ENCODE measurements at regions not wholly inside any gene's neighbourhood (a gene's known extent, or its start where the extent isn't known, plus 50 kb on each side); places are given as distances from the start of the nearest gene placed in this dataset.
"Not testable (repeated sequence)": the region's sequence is repeated elsewhere in the genome, so short reads cannot be mapped to it uniquely, and the experiment has no call there.

DNA sequence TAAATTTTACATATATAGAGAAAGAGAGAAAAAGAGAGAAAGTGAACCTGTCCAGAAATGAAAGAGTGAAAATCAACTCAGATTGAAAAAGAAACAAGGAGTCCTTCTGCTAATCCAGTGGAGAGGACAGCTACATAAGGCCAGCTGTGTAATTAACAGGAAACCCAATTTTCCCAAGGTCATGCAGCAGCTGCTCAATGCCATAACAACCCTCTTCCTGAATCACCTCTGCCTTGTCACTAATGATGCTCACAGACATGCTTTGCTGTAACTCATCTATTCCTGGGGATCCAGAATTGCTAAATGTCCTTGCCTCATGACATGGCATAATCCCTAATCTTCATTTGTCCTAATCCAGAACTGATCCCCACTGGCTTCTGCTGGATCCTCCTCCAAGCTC, 288.6 kb downstream of the NEBL start:
- DNase-seq: peak in 1 of 2 experiments; percentile 6

DNA sequence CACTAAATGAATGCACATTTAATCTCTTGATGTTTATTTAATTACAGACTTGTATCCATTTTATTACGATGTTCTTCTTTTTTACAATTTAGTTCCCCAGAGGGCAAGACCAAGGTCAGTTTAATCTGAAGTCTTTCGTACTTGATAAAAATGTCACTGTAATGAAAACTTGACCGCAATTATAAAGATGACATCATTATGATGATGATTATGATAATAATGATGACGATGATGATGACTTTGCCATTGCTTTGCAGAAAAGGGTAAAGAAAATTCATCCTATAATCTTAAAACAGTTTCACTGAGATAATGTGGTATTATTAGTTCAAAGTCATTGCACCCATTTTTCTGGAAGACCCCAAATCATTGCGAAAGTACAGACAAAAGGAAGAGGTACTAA, 290.1 kb downstream of the NEBL start:
- DNase-seq: no peak

DNA sequence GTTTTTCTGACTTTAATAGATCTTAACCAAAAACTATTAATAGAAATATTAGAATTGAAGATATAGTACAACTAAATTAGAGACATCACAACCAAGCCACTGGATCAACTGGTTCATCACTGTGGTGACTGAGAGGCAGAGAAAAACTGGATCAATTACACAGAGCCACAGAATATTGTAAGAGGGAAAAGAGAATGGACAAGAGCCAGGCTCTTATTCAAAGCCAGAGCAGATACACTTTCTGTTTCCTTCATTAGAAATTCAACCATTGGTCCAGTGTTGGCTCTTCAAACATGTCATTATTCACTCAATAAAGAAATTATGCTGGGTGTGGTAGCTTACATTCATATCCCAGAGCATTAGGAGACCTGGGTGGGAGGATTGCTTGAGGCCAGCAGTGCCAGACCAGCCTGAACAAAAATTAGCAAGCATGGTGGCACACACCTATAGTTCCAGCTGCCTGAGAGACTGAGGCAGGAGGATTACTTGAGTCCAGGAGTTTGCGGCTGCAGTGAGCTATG, 295.1 kb downstream of the NEBL start:
- no peak for DNase-seq

DNA sequence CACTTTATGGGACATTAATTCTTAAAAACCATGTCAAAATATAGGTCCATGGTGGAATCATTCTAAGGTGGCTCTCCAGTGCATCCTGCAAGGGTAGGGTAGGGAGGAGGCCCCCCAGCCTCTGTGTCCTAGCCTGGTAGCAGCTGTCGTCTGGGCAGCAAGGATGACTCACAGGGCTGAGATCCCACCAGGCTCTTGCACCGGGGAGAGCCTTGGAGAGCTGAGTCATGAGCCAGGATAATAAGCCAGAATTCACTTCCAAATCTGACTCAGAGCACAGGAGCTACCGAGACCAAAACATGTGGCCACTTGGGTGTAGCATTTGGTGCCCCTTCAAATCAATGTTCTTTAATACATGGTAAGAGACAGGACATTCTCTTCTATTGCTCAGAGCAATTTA, 298.5 kb downstream of the NEBL start:
- DNase-seq: peak; percentile 28 to 69

DNA sequence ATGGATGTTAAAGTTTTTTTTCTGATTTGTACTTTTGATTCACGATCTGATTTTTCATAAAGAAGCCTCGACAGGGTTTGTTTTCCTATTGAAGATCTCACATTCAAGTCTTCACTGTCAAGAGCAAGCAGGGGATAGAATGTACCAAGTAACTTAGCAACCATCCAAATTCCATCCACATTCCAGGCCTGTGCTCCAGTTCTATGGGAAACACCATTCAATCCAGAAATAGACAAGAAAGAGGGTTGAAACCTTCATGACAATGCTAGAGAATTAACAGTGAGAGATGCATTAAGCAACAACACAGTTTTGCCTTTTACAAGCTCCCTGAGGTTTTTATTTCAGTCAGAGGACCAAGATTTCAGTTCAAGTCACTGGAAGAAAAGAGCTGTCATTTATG, 300.2 kb downstream of the NEBL start:
- DNase-seq: no peak

DNA sequence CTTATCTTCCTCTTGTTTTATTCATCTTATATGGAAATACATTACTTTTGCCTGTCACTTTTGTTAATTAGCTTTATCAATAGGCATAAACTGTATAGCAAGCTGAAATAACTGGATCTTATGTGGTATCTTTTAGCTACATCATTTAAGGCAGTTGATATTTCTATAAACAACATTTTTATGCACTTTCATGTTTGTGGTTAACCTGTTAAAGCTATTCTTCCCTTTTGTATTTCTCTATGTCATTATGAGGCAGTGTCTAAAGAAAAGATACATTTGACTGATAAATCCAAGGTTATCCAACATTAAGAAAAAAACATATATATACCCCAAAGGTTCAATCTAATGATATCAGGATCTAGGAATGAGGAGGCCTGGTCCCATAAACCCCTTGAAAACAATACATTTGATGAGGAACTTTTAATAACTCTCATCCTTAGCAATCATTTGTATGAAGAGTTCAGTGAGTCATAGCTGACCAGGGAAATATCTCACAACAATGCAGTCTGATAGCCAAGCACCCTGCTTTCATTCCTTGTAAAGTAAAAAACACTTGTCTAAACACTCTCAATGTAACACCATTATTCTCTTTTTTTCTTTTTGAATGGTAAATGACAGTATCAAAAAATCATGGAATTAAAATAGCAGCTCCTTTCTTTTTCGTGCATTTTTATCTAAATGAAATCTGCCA, 300.9 kb downstream of the NEBL start:
- DNase-seq: no peak

DNA sequence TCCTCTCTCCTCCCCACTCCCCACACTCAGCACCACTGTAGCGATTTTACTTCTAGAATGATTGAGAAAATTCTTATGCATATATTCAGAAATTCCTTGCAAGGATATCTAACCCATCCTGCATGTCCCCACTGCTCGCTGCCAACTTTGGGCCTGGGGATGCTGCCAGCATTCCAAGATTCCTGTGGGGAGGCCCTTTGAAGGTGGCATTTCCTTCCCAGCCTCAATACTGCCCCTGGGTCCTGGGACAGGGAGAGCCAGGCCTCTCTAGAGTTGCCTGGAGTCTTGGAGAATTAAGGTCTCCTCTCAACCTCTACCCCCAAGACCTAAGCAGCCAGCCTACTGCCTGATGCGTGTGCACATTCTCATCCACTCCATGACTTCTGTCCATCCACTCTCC, 303.5 kb downstream of the NEBL start:
- DNase-seq: no peak

DNA sequence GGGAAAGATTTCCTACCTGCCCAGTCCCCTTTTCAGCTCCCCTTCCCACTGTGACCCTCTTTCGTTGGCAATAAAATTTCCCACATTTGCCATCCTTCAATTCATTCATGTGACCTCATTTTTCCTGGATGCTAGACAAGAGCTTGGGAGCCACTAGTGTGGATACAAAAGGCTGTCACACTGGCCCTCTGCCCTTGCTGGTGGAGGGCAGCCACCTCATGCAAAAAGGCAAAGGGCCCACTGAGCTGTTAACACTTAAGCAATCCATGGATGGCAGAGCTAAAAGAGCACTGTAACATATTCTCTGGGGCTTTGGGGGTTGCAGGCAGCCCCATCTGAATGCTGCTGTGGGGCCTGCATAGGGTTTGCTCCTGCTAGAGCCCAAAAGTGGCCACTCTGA, 315.1 kb downstream of the NEBL start:
- no peak for DNase-seq

DNA sequence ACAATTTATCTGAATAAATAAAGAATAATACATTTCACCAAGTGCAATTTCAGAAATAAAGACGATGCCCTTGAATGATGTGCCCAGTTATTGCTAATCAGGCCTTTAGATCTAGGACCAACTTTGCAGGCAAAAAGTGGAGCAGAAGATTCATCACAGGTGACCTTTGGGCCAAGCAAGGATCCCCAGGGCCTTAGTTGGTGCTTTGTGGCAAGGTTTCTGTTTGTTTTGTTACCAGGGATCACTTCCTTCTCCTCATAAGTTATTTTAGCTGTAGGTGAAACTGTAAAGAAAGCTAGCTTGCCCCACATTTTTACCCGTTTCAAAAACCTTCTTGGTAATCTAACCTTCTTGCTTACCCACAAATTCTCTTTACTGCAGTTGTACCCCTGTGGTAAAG, 323.2 kb downstream of the NEBL start:
- DNase-seq: no peak

DNA sequence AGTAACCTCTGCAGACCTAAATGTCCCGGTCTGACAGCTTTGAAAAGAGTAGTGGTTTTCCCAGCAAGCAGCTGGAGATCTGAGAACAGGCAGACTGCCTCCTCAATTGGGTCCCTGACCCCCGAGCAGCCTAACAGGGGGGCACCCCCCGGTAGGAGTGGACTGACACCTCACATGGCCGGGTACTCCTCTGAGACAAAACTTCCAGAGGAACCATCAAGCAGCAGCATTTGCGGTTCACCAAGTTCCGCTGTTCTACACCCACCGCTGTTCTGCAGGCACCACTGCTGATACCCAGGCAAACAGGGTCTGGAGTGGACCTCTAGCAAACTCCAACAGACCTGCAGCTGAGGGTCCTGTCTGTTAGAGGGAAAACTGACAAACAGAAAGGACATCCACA, 341.1 kb downstream of the NEBL start:
- not testable (repeated sequence) for DNase-seq

DNA sequence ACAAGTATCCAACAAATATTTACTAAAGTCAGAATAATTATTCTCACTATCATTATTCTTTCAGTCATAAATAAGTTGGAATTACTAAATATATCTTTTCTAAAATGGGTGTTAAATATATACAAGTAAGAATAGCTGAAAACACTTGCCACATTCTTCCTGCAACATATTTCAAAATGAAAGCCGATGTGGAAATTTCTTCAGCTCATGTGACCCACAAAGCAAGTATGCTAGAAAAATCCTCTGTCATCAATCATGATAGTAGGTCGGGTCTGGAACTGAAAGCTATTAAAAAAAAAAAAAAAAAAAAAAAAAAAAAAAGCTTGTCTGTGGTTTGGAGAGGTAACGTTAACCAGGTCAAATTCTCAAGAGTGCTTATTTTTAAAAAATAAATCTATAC, 344.7 kb downstream of the NEBL start:
- no peak for DNase-seq

DNA sequence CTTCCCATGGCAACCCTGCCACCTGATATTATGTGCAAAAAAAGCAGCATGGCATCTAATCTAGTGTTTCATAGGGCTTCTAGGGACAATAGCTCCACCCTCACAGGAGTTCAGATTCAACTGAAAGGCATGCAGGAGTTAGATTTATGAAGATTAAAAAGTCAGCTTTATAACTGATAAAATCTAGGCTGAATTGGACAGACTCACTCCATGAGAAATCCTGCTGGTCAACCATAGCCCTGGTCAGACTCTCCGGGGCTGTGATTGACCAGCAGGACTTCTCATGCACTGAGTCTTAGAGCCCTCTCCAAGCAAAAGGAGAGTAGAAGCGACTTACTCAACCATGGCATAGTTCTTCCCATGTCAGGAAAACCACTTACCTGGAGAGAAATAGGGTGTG, 345.4 kb downstream of the NEBL start:
- DNase-seq: no peak

DNA sequence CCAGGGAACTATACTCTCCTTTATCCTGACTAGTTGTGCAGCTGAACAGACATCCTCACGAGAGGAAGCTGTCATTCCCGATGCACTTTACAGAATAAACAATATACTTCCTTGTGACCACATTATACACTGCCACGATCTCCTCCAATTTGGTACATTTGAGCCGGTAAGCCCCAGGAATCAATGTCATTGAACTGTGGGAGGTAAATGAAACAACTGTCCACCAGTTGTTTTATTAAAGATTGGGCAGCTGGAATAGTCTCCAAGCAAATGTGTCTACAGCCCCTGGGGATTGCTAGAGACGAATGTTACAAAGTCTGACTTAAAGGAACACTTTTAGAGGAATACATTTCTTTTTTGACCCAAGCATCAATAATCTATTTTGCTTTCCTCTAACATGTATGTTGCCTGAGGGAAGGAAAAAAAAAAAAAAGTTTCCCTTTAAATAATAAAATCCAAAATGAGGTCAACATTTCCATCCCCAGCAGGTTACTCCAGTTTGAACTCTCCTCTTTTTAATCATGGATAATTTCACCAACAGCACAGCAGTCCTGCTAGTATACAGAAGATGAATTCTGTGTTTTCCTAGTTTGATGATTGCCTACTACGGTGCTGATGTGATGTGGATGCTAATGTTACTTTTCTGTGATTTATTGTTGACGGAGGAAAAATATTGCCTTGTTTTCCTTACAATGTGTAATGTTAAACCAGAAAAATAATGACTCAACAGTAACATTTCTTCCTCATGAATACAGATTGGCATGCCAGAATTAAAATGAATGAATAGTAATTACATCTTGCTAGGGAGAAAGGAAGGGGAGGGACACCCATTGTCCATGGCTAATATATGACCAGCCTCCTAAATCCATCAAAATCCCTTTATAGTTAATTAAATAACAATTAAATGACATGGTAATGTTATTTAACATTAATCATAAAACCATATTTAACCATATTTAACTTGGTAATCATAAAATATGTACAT, 360.9 kb downstream of the NEBL start:
- DNase-seq: peak in 1 of 2 experiments; percentile 7

DNA sequence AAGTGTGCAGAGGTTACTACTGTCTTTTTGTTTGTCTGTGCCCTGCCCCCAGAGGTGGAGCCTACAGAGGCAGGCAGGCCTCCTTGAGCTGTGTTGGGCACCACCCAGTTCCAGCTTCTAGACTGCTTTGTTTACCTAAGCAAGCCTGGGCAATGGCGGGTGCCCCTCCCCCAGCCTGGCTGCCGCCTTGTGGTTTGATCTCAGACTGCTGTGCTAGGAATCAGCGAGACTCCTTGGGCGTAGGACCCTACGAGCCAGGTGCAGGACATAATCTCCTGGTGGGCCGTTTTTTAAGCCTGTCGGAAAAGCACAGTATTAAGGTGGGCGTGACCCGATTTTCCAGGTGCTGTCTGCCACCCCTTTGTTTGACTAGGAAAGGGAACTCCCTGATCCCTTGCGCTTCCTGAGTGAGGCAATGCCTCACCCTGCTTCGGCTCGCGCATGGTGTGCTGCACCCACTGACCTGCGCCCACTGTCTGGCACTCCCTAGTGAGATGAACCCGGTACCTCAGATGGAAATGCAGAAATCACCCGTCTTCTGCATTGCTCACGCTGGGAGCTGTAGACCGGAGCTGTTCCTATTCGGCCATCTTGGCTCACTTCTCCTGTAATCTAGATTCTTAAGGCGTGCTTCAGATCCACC, 365.7 kb downstream of the NEBL start:
- DNase-seq: peak; percentile 13 to 71

DNA sequence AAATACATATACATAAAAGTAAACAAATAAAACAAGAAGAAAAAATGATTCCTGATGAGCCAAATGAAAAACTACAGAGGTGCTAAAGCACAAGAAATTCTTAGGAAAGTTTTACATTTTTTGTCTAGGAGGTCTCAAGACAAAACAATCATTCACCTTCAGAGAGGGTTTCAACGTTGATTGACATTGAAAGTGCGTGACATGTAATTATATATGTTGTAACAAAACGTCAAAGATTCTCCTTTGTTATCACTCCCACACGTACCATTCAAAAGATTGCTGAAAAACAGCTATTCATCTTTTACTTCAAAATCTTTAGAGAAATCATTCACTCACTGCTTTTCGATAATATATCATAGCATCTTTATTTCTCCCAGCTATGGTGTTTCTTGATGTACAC, 375.9 kb downstream of the NEBL start:
- DNase-seq: no peak

DNA sequence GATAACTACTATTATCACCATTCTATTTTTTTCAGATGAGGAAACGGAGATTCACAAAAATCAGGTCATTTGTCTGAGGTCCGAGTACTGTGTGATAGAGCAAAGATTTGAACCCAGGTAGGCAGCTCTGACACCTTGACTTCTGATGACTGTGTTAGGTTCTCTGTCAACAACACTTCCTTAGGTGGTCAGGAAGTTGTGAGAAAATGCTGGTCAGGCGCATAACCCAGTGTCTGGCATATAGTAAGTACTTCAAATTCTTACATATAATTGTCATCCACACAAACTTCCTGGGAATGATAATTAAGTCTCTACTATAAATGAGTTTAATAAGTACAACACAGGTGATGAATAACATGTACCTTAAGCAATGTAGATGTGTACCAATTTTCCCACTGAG, 381.5 kb downstream of the NEBL start:
- DNase-seq: no peak

DNA sequence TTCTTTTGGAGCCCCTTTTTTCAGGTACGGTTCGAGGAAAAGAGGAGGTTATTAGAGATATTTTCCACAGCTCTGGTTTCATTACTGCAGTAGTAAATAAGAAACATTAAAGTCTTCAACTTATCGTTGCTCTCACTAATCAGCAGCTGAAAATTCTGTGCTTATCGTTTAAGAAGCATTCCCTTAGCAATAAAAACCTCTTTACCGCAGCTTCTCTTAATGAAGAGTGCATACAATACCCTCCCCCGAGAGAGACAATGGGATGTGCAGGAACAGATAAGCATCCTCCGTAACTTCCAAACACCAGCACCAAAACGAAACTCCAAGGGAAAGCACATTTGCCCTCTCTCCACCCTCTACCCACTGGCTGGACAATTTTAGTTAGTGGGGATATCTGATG, 384.5 kb downstream of the NEBL start:
- no peak for DNase-seq

DNA sequence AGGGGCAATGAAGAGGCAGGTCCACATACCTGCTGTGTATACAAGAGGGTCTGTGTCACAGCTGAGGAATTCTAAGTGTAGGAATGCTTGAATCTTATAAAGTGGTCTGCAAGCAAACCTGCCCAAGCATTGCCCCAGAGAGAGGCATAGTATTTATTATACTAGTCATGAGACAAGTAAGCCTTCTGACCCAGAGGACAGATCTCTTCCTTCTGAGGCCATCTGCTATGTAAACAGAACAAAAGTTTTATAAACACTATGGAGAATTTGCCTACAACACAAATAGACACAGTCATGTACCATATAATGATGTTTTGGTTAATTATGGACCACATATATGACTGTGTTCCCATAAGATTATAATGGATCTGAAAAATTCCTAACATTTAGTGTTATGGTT, 388.2 kb downstream of the NEBL start:
- DNase-seq: no peak

DNA sequence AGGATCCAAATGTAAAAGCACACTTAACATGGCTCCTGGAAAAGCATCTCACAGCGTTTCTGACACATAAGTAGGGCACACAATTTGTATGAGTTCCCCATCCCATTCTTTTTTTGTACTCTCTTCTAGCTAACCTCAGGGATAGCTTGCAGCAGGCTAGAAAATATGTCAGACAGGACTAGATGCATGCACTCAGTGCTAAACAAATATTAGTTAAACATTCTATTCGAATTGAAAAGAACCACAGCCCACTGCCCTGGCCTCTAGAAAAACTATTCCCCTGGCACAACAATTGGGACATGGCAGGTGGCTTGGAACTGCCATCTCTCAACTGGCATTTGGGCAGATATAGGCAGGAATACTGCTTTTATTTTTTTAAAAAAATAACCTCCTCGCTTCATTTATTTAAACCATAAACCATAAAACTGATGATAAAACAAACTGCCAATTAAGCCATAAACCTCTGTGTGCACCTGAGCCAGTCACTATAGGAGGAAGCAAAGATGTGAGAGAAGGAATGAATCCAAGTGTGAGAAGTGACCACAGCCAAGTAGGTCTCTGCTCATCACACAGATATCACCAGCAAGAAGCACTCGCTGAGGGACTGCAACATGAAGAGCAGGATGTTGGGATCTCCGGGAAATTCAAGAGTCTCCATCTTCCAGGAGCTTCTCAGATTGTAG, 394.1 kb downstream of the NEBL start:
- DNase-seq: no peak

DNA sequence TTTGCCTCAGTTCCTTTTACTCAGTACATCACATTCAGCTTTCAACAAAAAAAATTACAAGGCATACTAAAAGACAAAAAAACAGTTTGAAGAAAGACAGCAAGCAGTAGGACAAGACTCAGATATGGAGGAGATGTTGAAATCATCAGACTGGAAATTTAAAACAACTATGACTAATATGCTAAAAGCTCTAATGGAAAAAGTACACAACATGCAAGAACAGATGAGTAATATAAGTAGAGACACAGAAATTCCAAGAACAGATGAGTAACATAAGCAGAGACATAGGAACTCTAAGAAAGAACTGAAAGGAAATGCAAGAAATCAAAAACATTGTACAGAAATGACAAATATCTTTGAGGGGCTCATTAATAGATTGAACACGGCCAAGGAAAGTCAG, 402.6 kb downstream of the NEBL start:
- DNase-seq: no peak

DNA sequence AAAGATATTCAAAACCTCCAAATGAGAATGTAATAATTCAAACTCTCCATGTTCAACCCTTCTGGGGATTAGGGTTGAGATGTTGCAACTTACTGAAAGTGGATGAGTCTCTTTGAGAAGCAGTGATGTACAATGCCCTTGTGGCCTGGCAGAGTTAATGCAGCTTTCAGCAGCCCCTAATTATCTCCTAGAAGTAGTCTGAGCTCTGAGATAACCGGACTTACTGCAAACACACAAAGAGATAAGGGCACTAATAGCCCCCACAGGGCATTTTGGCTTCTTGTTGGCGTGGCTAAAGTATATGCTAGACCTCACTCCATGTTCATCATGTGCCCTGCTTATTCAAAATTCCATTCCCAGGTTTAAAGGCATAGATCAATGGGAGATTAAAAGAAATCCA, 404.7 kb downstream of the NEBL start:
- no peak for DNase-seq

DNA sequence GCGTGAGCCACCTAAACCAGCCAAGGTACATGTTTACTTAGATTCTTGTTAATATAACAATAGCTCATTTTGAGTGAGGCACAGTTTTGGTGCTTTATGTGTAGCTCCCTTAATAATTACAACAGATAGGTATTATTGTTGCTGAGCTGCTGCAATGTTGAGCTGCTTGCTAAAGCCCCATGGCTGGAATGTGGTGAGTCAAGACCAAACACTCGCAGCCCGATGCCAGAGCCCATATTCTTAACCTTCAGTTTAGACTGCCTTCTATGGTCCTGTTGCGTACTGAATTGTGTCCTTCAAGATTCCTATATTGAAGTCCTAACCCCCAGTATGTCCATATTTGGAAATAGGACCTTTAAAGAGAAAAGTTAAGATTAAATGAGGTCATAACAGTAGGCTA, 407.1 kb downstream of the NEBL start:
- DNase-seq: no peak

DNA sequence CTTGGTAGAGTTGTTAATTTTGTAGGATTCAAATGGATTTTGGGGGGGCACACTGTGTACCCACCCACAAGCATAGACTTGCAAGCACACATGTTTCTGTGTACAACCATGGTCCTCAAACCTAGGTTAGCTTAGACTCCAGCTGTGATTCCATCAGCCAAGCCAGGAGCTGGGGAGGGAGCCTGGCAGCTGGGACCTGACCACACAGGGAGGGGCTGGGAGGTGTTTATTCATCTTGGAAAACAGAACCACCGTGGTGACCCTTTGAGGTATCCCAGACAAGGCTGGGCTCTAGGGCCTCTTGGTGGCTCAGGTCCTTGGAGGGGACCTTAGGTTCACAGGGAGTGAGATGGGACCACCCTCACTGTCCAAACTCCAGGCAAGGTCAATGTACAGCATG, 410.3 kb downstream of the NEBL start:
- no peak for DNase-seq
